ENCODE measurements at regions not wholly inside any gene's neighbourhood (a gene's known extent, or its start where the extent isn't known, plus 50 kb on each side); places are given as distances from the start of the nearest gene placed in this dataset.

- TF ChIP-seq E2F8 (IDR thresholded peaks at IDR 0.05; ENCODE audit: low read depth, partially characterized antibody) (no peak), BHLHE40 (IDR thresholded peaks at IDR 0.05; ENCODE audit: low read length) (no peak)
- TF ChIP-seq, protein P1, sequence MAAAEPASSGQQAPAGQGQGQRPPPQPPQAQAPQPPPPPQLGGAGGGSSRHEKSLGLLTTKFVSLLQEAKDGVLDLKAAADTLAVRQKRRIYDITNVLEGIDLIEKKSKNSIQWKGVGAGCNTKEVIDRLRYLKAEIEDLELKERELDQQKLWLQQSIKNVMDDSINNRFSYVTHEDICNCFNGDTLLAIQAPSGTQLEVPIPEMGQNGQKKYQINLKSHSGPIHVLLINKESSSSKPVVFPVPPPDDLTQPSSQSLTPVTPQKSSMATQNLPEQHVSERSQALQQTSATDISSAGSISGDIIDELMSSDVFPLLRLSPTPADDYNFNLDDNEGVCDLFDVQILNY (CRISPR knock-in tag; IDR thresholded peaks at IDR 0.05): no peak
Measured at GRCh38 chr3:117936159-117936558, 1098.5 kb downstream of the IGSF11 start.

All from K562 (cell line).